ENCODE measurements at regions not wholly inside any gene's neighbourhood (a gene's known extent, or its start where the extent isn't known, plus 50 kb on each side); places are given as distances from the start of the nearest gene placed in this dataset.
A peak's percentile ranks its signal among the peaks of the same experiment; 100 is the strongest.

DNA sequence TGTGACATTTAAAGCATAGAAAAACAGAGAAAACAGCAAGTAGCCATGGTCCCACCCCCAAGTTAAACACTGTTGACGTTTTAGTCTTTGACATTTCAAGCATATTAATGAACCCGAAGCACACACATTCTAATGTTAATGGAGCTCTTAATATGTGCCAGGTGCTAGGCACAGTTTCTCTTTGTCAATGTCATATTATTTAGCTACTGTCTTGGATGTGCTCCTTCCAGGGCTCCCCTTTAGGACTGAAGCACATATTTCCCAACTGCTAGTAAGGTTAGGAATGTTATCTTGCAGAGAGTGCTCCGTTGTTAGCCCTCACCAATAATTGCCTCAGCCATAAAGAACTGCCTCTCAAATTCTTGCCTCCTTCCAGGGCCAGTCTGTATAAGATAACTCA lies 716.6 kb upstream of the TENM4 start:
- no peak for DNase-seq

DNA sequence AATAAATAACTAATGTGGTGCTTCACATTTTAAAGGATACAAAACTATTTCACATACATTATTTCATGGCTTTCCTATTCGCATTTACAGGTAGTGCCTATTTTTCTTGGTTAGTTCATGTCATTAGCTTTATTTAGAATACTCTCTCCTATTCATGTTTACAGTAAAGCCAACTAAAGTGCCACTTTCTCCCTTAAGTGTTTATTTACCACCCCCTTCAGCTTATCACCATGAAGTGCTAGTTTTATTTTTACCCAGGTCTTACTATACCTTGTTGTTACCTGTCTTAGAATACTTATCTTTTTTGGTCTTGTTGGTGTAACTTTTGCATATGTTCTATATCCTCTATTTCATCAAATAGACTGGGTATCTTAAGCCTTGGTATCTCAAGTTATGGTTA lies 715.2 kb upstream of the TENM4 start:
- DNase-seq: no peak

DNA sequence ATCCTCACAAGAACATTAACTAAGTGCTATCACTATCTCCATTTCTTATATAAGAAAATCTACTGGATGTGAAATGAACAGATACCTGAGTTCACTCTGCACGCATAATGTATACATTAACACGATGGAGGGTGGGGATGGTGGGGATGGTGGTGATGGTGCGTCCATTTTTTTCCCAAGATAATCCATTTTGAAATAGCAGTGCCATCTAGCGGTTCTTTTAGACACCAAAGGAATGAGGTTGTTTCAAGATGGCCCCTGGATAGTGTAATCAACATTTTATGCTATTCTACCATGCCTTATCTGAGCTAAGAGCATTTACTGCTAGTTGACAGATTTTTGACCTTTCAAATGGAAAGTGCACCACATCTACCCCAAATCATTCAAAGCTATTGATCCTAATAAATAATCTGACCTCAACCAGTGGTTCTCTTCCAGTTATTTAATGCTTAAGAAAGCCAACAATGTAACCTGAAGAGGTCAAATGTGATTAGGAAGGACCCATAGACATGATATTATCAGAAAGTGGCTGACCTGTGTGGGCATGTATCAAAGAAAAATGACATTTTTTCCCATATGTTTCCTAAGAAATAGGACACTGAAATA lies 714.7 kb upstream of the TENM4 start:
- peak; percentile 43 for DNase-seq

DNA sequence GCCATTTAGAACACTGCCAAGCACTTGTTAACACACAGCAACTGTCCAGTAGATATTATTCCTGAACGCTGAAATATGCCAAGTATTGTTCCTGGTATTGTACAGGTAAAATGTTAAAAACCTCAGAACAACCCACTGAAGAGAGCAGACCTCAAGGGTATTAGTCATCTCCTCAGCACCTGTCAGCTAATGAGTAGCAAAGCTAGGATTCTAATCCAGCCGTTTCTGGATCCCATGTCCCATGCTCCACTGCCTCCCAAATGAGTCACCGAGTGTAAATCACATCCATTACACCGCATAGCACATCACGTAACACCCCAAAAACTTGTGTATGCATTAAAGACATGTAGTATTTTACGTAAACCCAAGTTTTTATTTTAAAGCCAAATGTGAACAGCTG lies 705.4 kb upstream of the TENM4 start:
- DNase-seq: no peak

DNA sequence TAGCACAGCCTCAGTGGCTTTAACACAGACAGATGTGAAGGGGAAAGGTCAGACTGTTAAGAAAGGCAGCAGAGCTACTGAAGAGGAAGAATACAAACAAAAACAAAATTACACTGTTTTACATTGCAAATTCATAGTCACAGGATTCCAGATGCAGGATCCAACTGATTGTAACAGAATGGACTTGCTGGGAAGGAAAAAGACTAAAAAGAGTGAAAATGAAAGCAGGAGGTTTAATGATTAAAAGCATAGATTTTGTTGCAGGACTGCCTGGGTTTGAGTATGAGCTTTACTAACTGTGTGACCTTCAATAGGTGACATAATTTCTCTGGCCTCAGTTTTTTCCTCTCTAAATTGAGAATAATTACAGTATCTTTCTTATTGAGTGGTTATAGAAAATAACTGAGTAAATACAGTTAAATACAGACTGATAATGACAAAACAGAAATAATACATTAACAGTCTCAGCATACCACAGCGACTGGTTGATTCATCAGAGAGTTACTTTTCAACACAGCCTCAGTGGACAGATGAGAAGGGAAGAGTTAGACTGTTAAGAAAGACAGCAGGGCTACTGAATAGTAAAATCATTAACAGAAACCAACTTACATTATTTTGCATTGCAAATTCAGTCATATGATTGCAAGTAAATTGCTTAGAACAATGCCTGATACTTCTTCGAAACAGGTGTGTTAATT lies 704.2 kb upstream of the TENM4 start:
- no peak for DNase-seq

DNA sequence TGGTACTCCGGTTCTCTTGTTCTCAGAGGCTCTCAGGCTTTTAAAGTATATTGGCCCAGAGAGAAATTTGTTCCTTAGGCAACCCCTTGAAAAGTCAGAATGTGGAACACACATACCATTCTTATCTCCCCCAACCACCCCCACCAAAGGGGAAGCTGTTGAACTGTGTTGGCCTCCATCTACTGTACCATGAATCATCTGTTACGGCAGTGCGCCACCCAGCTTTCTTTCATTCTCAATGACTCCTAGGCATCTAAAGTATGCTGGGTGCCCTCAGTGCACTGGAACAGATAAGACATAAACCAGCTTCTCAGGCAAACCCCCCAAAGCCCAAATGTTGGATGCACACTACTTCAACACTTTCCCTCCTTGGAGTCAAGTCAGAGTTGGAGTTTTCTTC lies 696.2 kb upstream of the TENM4 start:
- DNase-seq: no peak

DNA sequence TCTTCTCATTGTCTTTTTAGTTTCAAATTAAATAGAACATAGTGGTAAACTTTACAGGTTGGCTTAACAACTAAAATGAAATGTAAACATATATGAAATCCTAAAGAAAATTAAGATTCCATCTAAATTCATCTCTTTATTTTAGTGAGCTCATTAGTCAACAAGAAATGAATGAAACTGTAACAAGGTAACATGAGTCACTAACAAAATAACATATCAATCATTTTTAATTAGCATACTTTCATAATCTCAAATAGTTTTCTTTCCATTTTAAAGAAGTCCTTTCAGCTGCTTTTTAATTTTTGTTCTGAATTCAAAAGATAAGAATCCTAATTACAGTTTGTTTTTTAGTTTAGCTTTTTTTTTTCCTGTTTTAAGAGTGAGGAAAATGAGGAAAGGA lies 688.6 kb upstream of the TENM4 start:
- DNase-seq: no peak

DNA sequence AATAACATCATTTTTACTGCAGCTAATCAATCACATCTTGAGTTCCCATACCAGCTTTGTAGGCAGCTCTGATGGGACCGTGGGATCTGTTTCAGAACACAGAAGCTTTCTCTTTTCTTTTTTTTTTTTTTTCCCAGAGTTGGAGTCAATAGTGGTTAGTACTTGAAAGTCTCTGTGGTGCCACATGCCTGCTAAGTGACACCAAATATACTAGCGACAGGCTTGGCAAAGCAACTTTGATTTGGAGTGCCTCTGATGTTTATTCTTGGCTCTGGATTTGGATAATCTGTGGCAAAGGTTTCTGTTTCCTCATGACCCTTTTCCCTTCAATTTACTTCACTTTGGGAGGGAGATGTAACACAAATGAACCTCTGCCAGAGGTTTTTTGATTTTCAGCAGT lies 681.4 kb upstream of the TENM4 start:
- DNase-seq: no peak

DNA sequence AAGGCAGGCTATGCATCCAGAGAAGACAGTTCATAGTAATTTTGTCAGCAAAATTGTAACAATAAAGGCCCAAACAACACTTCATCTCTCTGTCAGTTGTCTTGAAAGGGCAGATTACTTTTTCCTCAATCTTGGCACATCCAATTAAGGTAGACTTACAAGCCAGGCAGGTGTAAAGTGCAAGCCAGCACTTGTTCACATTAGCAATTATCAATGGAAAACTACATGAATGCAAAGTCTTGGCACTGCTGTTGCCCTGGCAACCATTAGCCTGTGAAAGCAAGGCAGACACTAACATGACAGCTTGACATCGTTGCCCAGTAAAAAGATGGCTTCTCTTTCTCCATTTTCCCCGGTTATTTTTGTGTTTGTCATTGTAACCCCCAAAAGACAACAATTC lies 677.2 kb upstream of the TENM4 start:
- no peak for DNase-seq

DNA sequence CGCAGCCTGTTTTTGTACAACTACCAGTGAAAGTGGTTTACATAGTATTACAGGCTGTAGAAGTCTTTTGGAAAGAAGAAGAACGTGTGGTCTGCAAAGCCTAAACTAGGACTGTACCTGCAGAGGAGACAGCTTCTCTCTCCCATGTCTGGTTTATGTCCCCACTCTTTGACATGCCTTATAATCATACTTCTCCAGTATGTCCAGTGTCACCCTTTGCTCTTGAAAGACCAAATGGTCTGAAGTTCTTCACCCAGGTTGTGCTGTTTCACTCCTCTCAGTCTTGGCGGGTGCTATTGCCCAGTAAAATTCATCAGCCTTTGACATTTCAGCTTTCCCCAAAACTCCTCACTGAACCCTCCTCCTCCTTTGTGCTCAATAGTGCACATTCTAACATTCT lies 676.0 kb upstream of the TENM4 start:
- no peak for DNase-seq

DNA sequence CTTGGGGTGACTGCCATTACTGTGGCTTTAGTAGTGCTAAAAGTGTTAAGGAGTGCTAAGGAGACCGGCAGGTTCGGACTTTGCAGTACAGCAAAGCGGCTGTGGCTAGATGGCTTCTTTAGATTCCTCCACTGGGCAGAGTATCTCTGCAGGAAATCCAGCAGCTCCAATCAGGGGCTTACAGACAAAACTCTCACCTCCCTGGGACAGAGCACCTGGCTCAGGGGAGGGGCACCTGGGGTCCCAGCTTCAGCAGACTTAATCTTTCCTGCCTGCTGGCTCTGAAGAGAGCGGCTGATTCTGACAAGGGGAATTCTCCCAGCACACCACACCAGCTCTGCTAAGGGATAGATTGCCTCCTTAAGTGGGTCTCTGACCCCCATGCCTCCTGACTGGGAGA lies 668.8 kb upstream of the TENM4 start:
- no peak for DNase-seq

DNA sequence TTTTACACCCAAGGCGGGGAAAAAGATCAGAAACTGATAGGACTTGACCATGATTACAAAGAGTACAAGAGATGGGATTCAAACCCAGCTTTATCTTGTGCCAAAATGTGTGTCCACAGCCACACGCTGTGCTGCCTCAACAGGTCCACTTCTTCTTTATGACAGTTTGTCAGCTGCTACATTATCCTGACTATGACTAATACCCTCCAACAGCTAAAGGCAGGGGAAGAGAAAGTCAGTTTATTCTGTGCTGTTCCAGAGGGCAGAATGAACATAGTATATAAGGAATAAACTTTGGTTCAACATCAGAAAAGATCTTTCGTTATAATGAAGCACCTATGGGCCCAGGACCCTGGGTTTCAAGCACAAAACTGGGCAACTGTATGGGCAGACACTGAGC lies 668.2 kb upstream of the TENM4 start:
- no peak for DNase-seq

DNA sequence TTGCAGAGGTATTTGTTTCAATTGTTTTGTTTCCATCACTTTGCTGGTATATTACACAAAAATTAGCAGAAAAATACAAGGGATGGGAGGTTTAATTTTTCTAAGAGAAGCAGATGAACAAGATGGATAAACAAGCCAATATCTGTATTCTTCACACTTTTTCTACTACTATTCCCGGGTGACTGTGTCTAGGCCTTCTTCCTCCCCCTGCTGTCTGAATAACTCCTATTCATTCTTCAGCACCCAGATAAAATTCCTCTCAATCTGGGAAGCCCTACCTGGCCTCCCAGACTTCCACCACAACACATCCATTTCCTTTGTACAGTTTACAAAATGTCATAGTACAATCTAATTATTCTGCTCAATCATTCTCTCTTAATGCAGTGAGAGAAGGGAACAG lies 666.6 kb upstream of the TENM4 start:
- DNase-seq: no peak

DNA sequence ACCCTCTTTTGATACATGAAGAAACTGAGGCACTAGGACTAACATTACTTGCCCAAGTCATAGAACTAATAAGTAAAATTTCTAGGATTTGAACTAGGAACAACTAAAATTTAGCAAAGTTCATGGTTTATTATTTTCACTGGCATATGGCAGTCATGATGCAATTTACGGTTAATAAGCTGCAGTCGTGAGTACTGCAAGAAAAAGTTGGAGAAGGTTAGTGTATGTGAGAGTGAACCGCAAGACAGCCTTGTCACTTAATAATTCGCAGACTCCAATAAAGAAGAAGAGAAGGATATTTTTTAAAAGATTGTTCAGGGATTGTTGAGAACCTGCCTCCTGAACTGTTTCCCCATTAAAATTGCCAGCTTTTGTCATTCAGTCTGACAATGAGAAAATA lies 663.4 kb upstream of the TENM4 start:
- no peak for DNase-seq

DNA sequence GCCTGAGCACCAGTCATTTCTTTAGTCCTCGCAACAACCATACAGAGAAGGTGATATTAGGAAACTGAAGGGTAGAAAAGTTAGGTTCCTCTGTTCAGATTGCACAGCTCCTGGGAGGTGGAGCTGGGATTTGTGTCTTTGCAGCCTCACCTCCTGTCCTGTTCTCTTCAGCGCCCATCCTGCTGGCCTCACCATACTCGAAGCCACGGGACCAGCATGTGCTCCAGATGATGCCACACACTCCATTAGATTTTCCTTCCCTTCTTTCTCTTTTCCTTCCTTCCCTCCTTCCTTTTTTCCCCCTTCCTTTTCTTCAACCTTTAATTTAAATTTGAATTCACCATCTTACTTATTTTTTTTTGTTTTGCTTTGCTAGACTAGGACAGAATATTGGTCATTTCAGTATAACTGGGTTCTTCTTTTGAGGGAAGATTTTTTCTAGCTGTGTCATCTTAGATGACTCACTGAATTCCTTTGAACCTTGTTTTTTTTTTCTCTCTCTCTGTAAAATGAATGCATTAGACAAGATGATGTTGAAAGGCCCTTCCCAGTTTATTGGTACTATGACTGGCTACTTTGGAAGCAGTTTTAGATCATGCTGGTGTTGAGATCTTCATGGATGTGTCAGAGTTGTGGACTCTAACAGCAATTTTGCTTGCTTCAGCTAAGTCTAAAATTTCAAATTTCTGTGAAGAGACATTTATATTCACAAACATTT lies 662.5 kb upstream of the TENM4 start:
- peak; percentile 91 for DNase-seq

DNA sequence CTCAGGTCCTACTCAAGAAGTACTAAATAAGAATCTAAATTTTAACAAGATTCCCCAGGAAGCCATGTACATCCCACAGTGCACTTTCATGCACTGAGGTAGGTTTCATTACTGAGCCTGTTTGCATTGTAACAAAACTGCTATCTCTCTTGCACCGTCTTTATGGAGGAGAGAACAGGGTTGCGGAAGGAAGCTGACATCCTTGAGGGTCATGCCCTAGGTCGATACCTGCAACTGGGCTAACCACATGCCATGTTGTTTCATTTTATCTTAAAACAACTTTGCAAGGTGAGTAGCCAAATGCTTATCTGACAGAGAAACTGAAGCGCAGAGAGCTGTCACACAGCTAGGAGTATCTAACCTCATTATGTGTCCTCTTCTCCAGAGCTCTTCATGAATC lies 656.3 kb upstream of the TENM4 start:
- DNase-seq: no peak

DNA sequence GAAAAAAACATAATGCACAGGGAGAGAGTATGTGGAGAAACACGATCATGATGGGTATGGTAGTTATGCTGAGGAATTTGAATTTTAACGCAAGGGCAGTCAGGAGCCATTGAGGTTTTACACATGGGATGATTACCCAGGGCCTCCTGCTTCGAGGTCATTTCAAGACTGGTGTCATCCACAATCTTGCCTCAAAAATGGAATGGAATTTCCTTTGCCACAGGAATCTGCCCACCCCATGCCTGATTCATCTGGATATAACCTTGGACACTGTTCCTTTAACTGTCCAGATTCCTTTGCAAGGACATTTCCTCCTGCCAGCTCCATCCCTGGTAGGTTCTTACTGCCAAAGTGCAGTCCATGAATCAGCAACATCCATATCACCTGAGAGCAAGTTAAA lies 655.9 kb upstream of the TENM4 start:
- DNase-seq: peak; percentile 73

DNA sequence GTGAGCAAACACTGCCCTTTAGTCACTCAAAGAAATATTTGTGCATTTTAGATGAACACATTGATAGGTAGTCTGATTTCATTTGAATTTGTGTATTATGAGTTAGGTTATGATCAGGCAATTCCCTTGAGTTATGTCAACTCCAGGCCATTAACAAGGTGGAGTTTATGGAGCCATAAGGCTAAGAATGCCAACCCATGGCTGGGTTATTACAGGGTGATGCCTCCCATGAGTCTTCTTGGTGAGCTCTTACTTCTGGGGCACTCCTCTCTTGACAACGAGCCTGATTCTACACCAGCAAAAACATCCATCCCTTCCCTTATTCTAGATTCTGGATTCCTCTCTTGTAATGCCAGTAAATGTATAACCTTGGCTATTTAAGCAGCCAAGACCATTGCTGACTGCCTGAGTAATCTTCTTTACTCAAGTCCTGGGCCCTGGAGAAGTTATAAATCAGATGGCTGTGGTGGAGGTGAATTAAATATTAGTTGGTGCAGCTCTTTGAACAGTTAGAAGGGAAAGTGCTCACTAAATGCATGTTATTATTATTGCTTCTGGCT lies 645.7 kb upstream of the TENM4 start:
- no peak for DNase-seq

DNA sequence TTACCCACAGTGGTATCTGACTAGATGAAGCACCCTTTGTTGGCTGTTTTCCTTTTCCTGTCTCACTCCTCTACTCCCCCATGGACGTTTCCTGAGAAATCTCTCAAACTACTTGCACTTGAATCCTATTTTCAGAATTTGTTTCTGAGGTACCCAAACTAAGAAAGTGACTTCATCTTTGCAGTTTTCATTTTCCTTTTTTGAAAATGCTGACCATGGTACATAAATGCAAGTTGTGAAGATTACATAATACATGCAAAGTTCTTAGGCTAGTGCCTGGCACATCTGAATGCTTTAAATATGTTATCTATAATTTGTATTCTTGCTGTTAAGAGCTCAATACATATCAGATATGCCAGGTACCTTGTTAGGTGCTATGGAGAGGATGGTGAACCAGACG lies 644.7 kb upstream of the TENM4 start:
- no peak for DNase-seq

DNA sequence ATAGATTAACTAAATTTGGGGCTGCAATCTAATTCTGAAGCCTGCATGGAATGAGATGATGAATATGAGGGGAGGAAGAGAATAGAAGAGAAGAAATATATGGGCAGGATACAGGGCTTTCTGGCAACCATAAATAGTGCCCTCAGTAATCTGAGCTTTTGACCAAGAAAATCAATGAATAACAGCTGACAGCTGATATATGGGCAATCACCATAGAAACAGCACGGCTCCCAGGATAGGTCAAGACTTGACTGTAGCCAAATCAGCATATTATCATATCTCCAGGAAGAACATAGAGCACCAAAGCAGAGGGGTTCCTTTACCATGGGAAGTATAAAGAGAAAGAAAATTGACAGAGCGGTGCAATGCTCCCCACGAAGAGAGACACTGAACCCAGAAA lies 643.8 kb upstream of the TENM4 start:
- no peak for DNase-seq

DNA sequence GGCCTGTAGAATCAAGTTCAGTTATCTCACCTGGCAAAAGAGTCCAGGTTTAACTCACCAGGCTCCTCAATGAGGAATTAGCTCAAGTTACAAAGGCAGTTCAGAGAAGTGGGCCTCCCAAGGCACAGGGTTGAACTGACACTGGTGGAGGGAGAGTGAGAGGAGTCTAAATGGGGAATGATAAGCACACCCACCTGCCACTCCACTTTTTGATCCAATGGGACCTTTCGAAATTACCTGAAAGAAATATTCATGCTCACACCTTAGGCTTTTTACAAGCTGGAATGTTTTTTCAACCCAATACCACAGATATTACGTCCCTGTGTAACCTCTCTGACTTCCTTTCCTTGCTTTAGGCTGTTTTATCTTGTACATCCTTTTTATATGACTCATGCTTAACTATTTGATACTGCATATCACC lies 642.7 kb upstream of the TENM4 start:
- DNase-seq: no peak

DNA sequence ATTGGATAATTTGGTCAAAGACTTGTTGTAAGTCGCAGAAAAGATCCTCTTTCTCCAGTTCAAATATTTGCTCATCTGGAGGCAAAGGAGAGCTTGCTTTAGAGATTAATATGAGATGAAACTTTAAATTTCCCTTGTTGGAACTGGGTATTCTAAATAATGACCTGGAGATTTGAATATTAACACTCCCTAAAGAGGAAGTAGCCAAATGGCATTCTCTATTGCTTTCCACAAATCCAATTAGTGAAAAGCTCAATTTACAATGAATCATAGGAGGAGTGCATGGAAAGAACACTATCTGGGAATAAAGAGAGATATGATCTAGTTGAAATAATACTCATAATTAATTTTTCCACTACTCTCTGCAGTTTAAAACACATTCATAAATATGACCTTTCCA lies 641.6 kb upstream of the TENM4 start:
- DNase-seq: no peak

DNA sequence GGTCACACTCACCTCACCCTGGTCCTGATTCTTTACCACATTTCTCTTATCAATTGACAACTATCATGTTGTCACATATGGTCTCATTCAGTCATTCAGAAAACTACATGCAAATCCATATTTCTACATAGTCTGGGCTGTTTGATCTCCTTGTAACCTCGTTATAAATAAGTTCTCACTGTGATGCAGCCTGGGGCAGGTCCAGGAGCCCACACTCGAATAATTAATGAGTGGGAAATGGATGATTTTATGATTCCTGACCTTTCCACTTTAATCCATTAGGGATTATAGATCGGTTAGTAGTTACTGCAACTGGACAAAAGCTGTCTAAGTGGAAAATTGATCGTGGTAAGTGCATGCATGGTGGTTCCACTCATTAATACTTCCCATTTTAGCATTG lies 636.3 kb upstream of the TENM4 start:
- DNase-seq: no peak

DNA sequence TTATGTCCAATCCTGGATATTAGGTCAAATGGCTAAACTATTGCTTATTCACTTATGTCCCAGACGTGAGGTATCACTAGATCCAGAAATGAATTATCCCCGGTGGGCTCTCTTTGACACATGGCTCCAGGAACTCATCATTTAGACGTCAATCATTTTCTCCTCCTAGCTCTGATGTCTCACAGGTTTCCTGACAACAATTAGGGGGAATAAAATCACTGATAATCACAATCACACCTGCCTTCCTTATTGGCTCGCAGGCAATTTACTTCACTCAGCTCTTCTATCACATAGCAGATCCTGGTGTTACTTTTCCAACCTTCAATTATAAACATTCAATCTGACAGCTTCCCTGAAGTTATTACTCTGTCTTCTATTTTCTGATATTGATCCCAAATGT lies 634.0 kb upstream of the TENM4 start:
- no peak for DNase-seq
